DOHH2 (cell line): ENCODE measurements at regions not wholly inside any gene's neighbourhood (a gene's known extent, or its start where the extent isn't known, plus 50 kb on each side); places are given as distances from the start of the nearest gene placed in this dataset.

Experiments
- H3F3A ChIP-seq: fragments of 200-600 bp; sonication (generic), shearing (Covaris generic); 2 replicates; pipeline ENCODE4 v1.6.0; 2016; ENCODE audit warnings: antibody characterized with exemption, mild to moderate bottlenecking; ENCODE audit not compliant: control insufficient read depth, insufficient read depth
- H3K27ac ChIP-seq: fragments of 200-600 bp; sonication (generic); 2 replicates; pipeline ENCODE4 v1.5.1; 2014; ENCODE audit warnings: low read depth, mild to moderate bottlenecking, low read length, moderate library complexity
- H3K27me3 ChIP-seq: fragments of 200-600 bp; sonication (generic); 2 replicates; pipeline ENCODE4 v1.6.1; 2014; ENCODE audit warnings: mild to moderate bottlenecking, low read length, mixed read lengths; ENCODE audit not compliant: control insufficient read depth
- H3K36me3 ChIP-seq: fragments of 200-600 bp; sonication (generic); 2 replicates; pipeline ENCODE4 v1.6.1; 2014; ENCODE audit warnings: mild to moderate bottlenecking, low read length, moderate library complexity, mixed read lengths; ENCODE audit not compliant: control insufficient read depth
- H3K4me1 ChIP-seq: fragments of 200-600 bp; sonication (generic); 2 replicates; pipeline ENCODE4 v1.6.1; 2014; ENCODE audit warnings: mild to moderate bottlenecking, low read length, mixed read lengths; ENCODE audit not compliant: control insufficient read depth
- H3K4me2 ChIP-seq: fragments of 200-600 bp; sonication (generic); 2 replicates; pipeline ENCODE4 v1.6.0; 2014; ENCODE audit warnings: mild to moderate bottlenecking, low read length, moderate library complexity
- H3K4me3 ChIP-seq: fragments of 200-600 bp; sonication (generic); 2 replicates; pipeline ENCODE4 v1.5.1; 2014; ENCODE audit warnings: mild to moderate bottlenecking, low read length, mixed read lengths
- H3K79me2 ChIP-seq: fragments of 200-600 bp; sonication (generic); 2 replicates; pipeline ENCODE4 v1.6.1; 2014; ENCODE audit warnings: mild to moderate bottlenecking, low read length, mixed read lengths; ENCODE audit not compliant: control insufficient read depth
- H3K9me2 ChIP-seq: fragments of 200-600 bp; sonication (generic); replicated peaks from 2 replicates; pipeline ENCODE4 v1.6.1; 2014; ENCODE audit warnings: mild to moderate bottlenecking, low read length, mixed read lengths; ENCODE audit not compliant: control insufficient read depth
- H3K9me3 ChIP-seq: fragments of 200-600 bp; sonication (generic); 2 replicates; pipeline ENCODE4 v1.6.1; 2014; ENCODE audit warnings: antibody characterized with exemption, low read length, mixed read lengths; ENCODE audit not compliant: control insufficient read depth, insufficient read depth
- H4K20me1 ChIP-seq: fragments of 200-600 bp; sonication (generic); 2 replicates; pipeline ENCODE4 v1.6.0; 2014; ENCODE audit warnings: low read depth, mild to moderate bottlenecking, antibody characterized with exemption, low read length, moderate library complexity; ENCODE audit not compliant: control insufficient read depth, insufficient read depth
- CTCF ChIP-seq: fragments of 200-600 bp; sonication (generic); IDR thresholded peaks from one replicate; pipeline ENCODE4 v1.5.1; 2014; ENCODE audit warnings: antibody characterized with exemption, mild to moderate bottlenecking, low read depth, low read length; ENCODE audit not compliant: poor library complexity, severe bottlenecking
- EZH2phosphoT487 ChIP-seq: fragments of 200-600 bp; sonication (generic); IDR thresholded peaks from 2 replicates; pipeline ENCODE4 v1.6.1; 2017; ENCODE audit warnings: borderline replicate concordance, mild to moderate bottlenecking, antibody characterized with exemption, low read length, moderate library complexity, mixed read lengths

GRCh38 chr2:185640588-185640987 lies 98.0 kb upstream of the FSIP2 start:
- Histone ChIP-seq H3K4me3 (no peak overlapping the region), H3K27ac (no peak overlapping the region), H3K4me2 (no peak overlapping the region), H3K27me3 (no peaks in the 10 kb centered on the region), H3K4me1 (no peaks in the 10 kb centered on the region), H3K36me3 (no peaks in the 10 kb centered on the region), H3K9me3 (no peaks in the 10 kb centered on the region), H4K20me1 (no peaks in the 10 kb centered on the region), H3K9me2 (no peaks in the 10 kb centered on the region), H3K79me2 (no peaks in the 10 kb centered on the region), H3F3A (no peaks in the 10 kb centered on the region)
- TF ChIP-seq EZH2phosphoT487, result no peak
- TF ChIP-seq CTCF, result no peak

- no peaks in the 10 kb centered on the region for H3K9me3 ChIP-seq
- no peak overlapping the region for H3K4me2 ChIP-seq
- TF ChIP-seq CTCF (no peak), EZH2phosphoT487 (no peak)
- H3K79me2 ChIP-seq, result no peaks in the 10 kb centered on the region
- H3K27me3 ChIP-seq, result no peaks in the 10 kb centered on the region
- H3F3A ChIP-seq, result no peaks in the 10 kb centered on the region
- no peaks in the 10 kb centered on the region for H3K36me3 ChIP-seq
- no peak overlapping the region for H3K4me3 ChIP-seq
- H4K20me1 ChIP-seq, result no peaks in the 10 kb centered on the region
- H3K27ac ChIP-seq, result no peak overlapping the region
- no peaks in the 10 kb centered on the region for H3K4me1 ChIP-seq
- no peaks in the 10 kb centered on the region for H3K9me2 ChIP-seq
Observed at GRCh38 chr2:185643434-185643833, 95.2 kb upstream of the FSIP2 start.

GRCh38 chr2:185644828-185645227 lies 93.8 kb upstream of the FSIP2 start:
- H3K4me3 ChIP-seq, result no peak overlapping the region
- no peaks in the 10 kb centered on the region for H3K9me3 ChIP-seq
- H3K4me2 ChIP-seq, result no peak overlapping the region
- H3K9me2 ChIP-seq, result no peaks in the 10 kb centered on the region
- H3K27me3 ChIP-seq, result no peaks in the 10 kb centered on the region
- H3K36me3 ChIP-seq, result no peaks in the 10 kb centered on the region
- no peaks in the 10 kb centered on the region for H3K4me1 ChIP-seq
- H4K20me1 ChIP-seq, result no peaks in the 10 kb centered on the region
- H3K79me2 ChIP-seq, result no peaks in the 10 kb centered on the region
- TF ChIP-seq EZH2phosphoT487 (no peak), CTCF (no peak)
- H3K27ac ChIP-seq, result no peak overlapping the region
- no peaks in the 10 kb centered on the region for H3F3A ChIP-seq

GRCh38 chr2:185645529-185645928 lies 93.1 kb upstream of the FSIP2 start:
- Histone ChIP-seq H4K20me1 (no peaks in the 10 kb centered on the region), H3K27ac (no peak overlapping the region), H3K4me3 (no peak overlapping the region), H3K9me3 (no peaks in the 10 kb centered on the region), H3K27me3 (no peaks in the 10 kb centered on the region), H3K4me2 (no peak overlapping the region), H3K36me3 (no peaks in the 10 kb centered on the region), H3K79me2 (no peaks in the 10 kb centered on the region), H3K9me2 (no peaks in the 10 kb centered on the region), H3F3A (no peaks in the 10 kb centered on the region), H3K4me1 (no peaks in the 10 kb centered on the region)
- TF ChIP-seq EZH2phosphoT487 (no peak), CTCF (no peak)
